Parathyroid adenoma (tissue), 2 donors: ENCODE measurements at regions not wholly inside any gene's neighbourhood (a gene's known extent, or its start where the extent isn't known, plus 50 kb on each side); places are given as distances from the start of the nearest gene placed in this dataset.

Source experiments
- H2AFZ ChIP-seq: fragments of 300-600 bp; sonication (generic); one replicate; pipeline ENCODE4 v1.7.0; 2017; ENCODE audit warnings: antibody characterized with exemption, mild to moderate bottlenecking
- H3K27ac ChIP-seq: fragments of 300-600 bp; sonication (generic); one replicate; pipeline ENCODE4 v1.7.0; 2017
- H3K27me3 ChIP-seq: fragments of 300-600 bp; sonication (generic); one replicate; pipeline ENCODE4 v1.7.0; 2017; ENCODE audit warnings: low read length; ENCODE audit not compliant: control insufficient read depth, insufficient read depth
- H3K36me3 ChIP-seq: fragments of 300-600 bp; sonication (generic); one replicate; pipeline ENCODE4 v1.7.0; 2017; ENCODE audit warnings: low read length; ENCODE audit not compliant: control insufficient read depth, insufficient read depth
- H3K4me1 ChIP-seq: fragments of 300-600 bp; sonication (generic); one replicate; pipeline ENCODE4 v1.7.0; 2017; ENCODE audit warnings: control low read depth
- H3K4me2 ChIP-seq: fragments of 300-600 bp; sonication (generic); one replicate; pipeline ENCODE4 v1.7.0; 2017; ENCODE audit warnings: low read length
- H3K4me3 ChIP-seq: fragments of 300-600 bp; sonication (generic); one replicate; pipeline ENCODE4 v1.7.0; 2017; ENCODE audit warnings: low read depth, low read length
- H3K79me2 ChIP-seq: fragments of 300-600 bp; sonication (generic); one replicate; pipeline ENCODE4 v1.7.0; 2017; ENCODE audit warnings: control low read depth
- H3K9ac ChIP-seq: fragments of 300-600 bp; sonication (generic); one replicate; pipeline ENCODE4 v1.7.0; 2017; ENCODE audit warnings: mild to moderate bottlenecking
- H3K9me3 ChIP-seq: fragments of 300-600 bp; sonication (generic); one replicate; pipeline ENCODE4 v1.7.0; 2017; ENCODE audit warnings: low read length; ENCODE audit not compliant: control insufficient read depth
- CTCF ChIP-seq: fragments of 300-600 bp; sonication (generic); IDR thresholded peaks from one replicate; pipeline ENCODE4 v1.7.0; 2017; ENCODE audit warnings: antibody characterized with exemption, mild to moderate bottlenecking
- donor health status: primary hyperparathyroidism.

GRCh38 chr2:2798337-2798736 lies 467.3 kb upstream of the MYT1L start:
- TF ChIP-seq CTCF = no peak
- Histone ChIP-seq H3K9me3 (no peaks in the 10 kb centered on the region), H3K27me3 (no peaks in the 10 kb centered on the region), H3K36me3 (no peaks in the 10 kb centered on the region), H3K79me2 (no peaks in the 10 kb centered on the region), H3K4me3 (no peak overlapping the region), H3K4me1 (peaks cover 5% of the 10 kb centered on the region), H3K27ac (no peak overlapping the region), H2AFZ (no peak overlapping the region), H3K4me2 (no peak overlapping the region), H3K9ac (no peak overlapping the region)

GRCh38 chr2:2797797-2798196 lies 466.7 kb upstream of the MYT1L start:
- Histone ChIP-seq H2AFZ (no peak overlapping the region), H3K4me1 (peaks cover 7% of the 10 kb centered on the region), H3K79me2 (no peaks in the 10 kb centered on the region), H3K36me3 (no peaks in the 10 kb centered on the region), H3K9me3 (no peaks in the 10 kb centered on the region), H3K4me3 (no peak overlapping the region), H3K4me2 (no peak overlapping the region), H3K27me3 (no peaks in the 10 kb centered on the region), H3K9ac (no peak overlapping the region), H3K27ac (no peak overlapping the region)
- TF ChIP-seq CTCF = no peak

DNA sequence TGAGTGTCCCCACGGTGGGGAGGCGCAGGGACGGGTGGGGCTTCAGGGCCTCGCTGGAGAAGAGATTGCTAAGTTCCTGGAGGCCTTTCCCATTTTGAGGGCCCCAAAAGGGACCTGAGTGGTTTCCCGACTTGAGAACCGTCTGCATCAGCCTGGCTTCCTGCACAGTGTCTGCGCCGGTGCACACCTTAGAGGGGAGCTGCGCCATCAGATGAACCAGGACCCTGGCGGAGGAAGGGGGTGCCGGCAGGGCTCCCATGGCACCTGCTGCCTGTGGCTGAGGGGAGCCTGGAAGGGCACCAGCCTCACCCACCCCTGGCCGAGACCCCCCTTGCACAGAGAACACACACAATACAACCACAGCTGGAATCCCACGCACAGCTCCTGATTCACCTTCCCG lies 465.1 kb upstream of the MYT1L start:
- Histone ChIP-seq H3K36me3 (no peaks in the 10 kb centered on the region), H3K4me2 (no peak overlapping the region), H3K9me3 (no peaks in the 10 kb centered on the region), H3K4me3 (no peak overlapping the region), H3K79me2 (no peaks in the 10 kb centered on the region), H3K4me1 (peaks cover 7% of the 10 kb centered on the region), H3K27ac (no peak overlapping the region), H3K9ac (no peak overlapping the region), H2AFZ (no peak overlapping the region), H3K27me3 (no peaks in the 10 kb centered on the region)
- TF ChIP-seq CTCF = no peak

GRCh38 chr2:2795438-2796091 lies 464.5 kb upstream of the MYT1L start:
- Histone ChIP-seq H3K4me2 (no peak overlapping the region), H3K79me2 (no peaks in the 10 kb centered on the region), H3K4me1 (peaks cover 7% of the 10 kb centered on the region), H3K9me3 (no peaks in the 10 kb centered on the region), H3K4me3 (no peak overlapping the region), H3K9ac (no peak overlapping the region), H3K36me3 (no peaks in the 10 kb centered on the region), H3K27me3 (no peaks in the 10 kb centered on the region), H2AFZ (no peak overlapping the region), H3K27ac (no peak overlapping the region)
- no peak for TF ChIP-seq CTCF

DNA sequence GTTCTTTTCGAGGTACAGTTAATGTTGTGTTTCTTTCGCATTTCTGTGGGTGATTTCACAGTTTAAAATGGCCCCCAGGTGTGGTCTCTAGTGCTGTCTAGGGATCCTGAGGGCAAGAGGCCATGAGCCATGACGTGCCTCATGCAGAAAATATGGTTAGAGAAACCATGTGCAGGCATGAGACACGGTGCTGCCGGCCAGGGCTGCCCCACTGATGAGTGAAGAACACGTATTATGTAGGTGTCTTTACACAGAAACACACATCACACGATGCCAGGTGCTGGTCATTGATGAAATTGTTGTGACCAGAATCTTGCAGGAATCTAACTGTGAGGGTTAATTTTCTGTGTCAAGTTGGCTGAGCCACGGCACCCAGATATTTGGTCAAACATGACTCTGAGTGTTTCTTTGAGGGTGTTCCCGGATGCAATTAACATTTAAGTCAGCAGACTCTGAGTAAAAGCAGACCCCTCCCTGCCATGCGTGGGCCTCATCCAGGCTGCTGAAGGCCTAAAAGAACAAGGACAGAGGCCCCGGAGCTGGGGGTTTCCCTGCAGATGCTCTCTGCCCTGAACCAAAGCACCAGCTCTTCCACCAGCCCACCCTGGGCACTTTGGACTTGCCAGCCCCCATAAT lies 463.0 kb upstream of the MYT1L start:
- Histone ChIP-seq H3K4me1 (peaks cover 18% of the 10 kb centered on the region), H2AFZ (no peak overlapping the region), H3K9me3 (no peaks in the 10 kb centered on the region), H3K27ac (peak overlapping the region; percentile 21), H3K27me3 (no peaks in the 10 kb centered on the region), H3K9ac (no peak overlapping the region), H3K4me3 (no peak overlapping the region), H3K4me2 (no peak overlapping the region), H3K79me2 (no peaks in the 10 kb centered on the region), H3K36me3 (no peaks in the 10 kb centered on the region)
- TF ChIP-seq CTCF = no peak
